HCT116 (cell line): ENCODE measurements at regions not wholly inside any gene's neighbourhood (a gene's known extent, or its start where the extent isn't known, plus 50 kb on each side); places are given as distances from the start of the nearest gene placed in this dataset.

Experiments used
- ATAC-seq: fragments of 200-7000 bp; cut with Tn5 transposase; 2 replicates; pipeline ENCODE4 v1.9.1; 2020; ENCODE audit warnings: mild to moderate bottlenecking, moderate library complexity
- BruUV-seq: library from RNA; stranded (reverse); fragments of 400-500 nt; replicated peaks from 2 replicates; lab custom pipeline; 2021; lab: Mats Ljungman, UMichigan
- CTCF ChIA-PET: fragments of 300-600 bp; sonication (Branson Sonifier 250); formaldehyde crosslinking; loops from one replicate; lab custom pipeline; 2021; ENCODE audit warnings: antibody characterized with exemption; lab: Charles Lee
- POLR2A ChIA-PET: fragments of 300-600, 350-600 bp; sonication (Branson Sonifier 250); formaldehyde crosslinking; loops from one replicate; lab custom pipeline; 2021; ENCODE audit warnings: antibody characterized with exemption; lab: Charles Lee
- RAD21 ChIA-PET, 2 experiments: fragments of 300-600 bp; sonication (Branson Sonifier 250); formaldehyde crosslinking; loops; one replicate each; lab custom pipeline; 2023; ENCODE audit warnings: low total read pairs in 2 of 2; ENCODE audit not compliant: uncharacterized antibody in 2 of 2, unreplicated experiment in 2 of 2, low non-redundant PET in 1 of 2; lab: Charles Lee
- DNase-seq: peaks from one replicate; pipeline ENCODE4 v3.0.0-alpha.2; 2010; ENCODE audit warnings: low read depth, low spot score
- H2AFZ ChIP-seq: fragments of 200-600 bp; shearing (Covaris generic), sonication (generic); 2 replicates; pipeline ENCODE4 v1.6.1; 2017; ENCODE audit warnings: low read depth, mixed run types, mixed read lengths, antibody characterized with exemption, low read length; ENCODE audit not compliant: poor library complexity, severe bottlenecking
- H3K27ac ChIP-seq: 2 replicates; pipeline ENCODE4 v1.5.1; 2012; ENCODE audit warnings: low read depth, low read length
- H3K27me3 ChIP-seq: fragments of 200-600 bp; sonication (generic); 2 replicates; pipeline ENCODE4 v1.6.1; 2016; ENCODE audit warnings: mixed run types, low read length, mixed read lengths; ENCODE audit not compliant: insufficient read depth
- H3K36me3 ChIP-seq, 2 experiments: fragments of 200-500 bp in 1 of 2; fragments of 200-600 bp in 1 of 2; sonication (Bioruptor generic) in 1 of 2; sonication (generic) in 1 of 2; 2 replicates each; pipeline versions ENCODE4 v1.5.1 to v1.6.1; 2014 to 2016; ENCODE audit warnings: low read length in 2 of 2, inconsistent platforms in 1 of 2, mixed read lengths in 1 of 2, mixed run types in 1 of 2; ENCODE audit not compliant: insufficient read depth in 2 of 2, control insufficient read depth in 1 of 2
- H3K4me1 ChIP-seq, 2 experiments: fragments of 200-600 bp in 1 of 2; sonication (generic) in 1 of 2; 2 replicates each; pipeline versions ENCODE4 v1.5.1 to v1.6.1; 2012 to 2017; ENCODE audit warnings: low read length in 2 of 2, inconsistent platforms in 1 of 2, mild to moderate bottlenecking in 1 of 2, mixed read lengths in 1 of 2, mixed run types in 1 of 2, moderate library complexity in 1 of 2; ENCODE audit not compliant: insufficient read depth in 2 of 2, control insufficient read depth in 1 of 2
- H3K4me2 ChIP-seq: fragments of 200-600 bp; sonication (generic); 2 replicates; pipeline ENCODE4 v1.6.1; 2017; ENCODE audit warnings: mixed run types, low read length, mixed read lengths
- H3K4me3 ChIP-seq, 2 experiments: fragments of 200-600 bp in 1 of 2; sonication (generic) in 1 of 2; replicated peaks in 1 of 2; 2 replicates each; pipeline ENCODE4 v1.5.1; 2011 to 2016; ENCODE audit warnings: low read length in 2 of 2, control low read depth in 1 of 2, low read depth in 1 of 2, mild to moderate bottlenecking in 1 of 2, mixed read lengths in 1 of 2, mixed run types in 1 of 2
- H3K79me2 ChIP-seq: fragments of 200-600 bp; sonication (generic); 2 replicates; pipeline ENCODE4 v1.6.1; 2017; ENCODE audit warnings: mild to moderate bottlenecking, mixed run types, low read length, moderate library complexity, mixed read lengths; ENCODE audit not compliant: insufficient read depth
- H3K9ac ChIP-seq: fragments of 200-600 bp; sonication (generic); 2 replicates; pipeline ENCODE4 v1.6.1; 2016; ENCODE audit warnings: low read length, mixed read lengths
- H3K9me2 ChIP-seq: fragments of 200-600 bp; sonication (generic), shearing (Covaris generic); 2 replicates; pipeline ENCODE4 v1.6.1; 2017; ENCODE audit warnings: mixed run types, mild to moderate bottlenecking, moderate library complexity; ENCODE audit not compliant: insufficient read depth
- H3K9me3 ChIP-seq, 2 experiments: fragments of 200-500 bp in 1 of 2; fragments of 200-600 bp in 1 of 2; sonication (Bioruptor generic) in 1 of 2; sonication (generic) in 1 of 2; 2 replicates each; pipeline ENCODE4 v1.6.1; 2014 to 2017; ENCODE audit warnings: low read length in 2 of 2, mixed read lengths in 2 of 2, inconsistent platforms in 1 of 2, low read depth in 1 of 2, mild to moderate bottlenecking in 1 of 2, mixed run types in 1 of 2, moderate library complexity in 1 of 2; ENCODE audit not compliant: control insufficient read depth in 1 of 2, insufficient read depth in 1 of 2
- H4K20me1 ChIP-seq: fragments of 200-600 bp; sonication (generic), shearing (Covaris generic); 2 replicates; pipeline ENCODE4 v1.6.1; 2017; ENCODE audit warnings: mixed run types, mild to moderate bottlenecking, moderate library complexity; ENCODE audit not compliant: insufficient read depth
- CBX3 ChIP-seq: IDR thresholded peaks from 2 replicates; pipeline ENCODE4 v1.6.1; 2012; ENCODE audit warnings: low read depth
- CEBPB ChIP-seq: IDR thresholded peaks from 2 replicates; pipeline ENCODE4 v1.6.1; 2012; ENCODE audit warnings: low read depth
- EGR1 ChIP-seq: IDR thresholded peaks from 2 replicates; pipeline ENCODE4 v1.6.1; 2012; ENCODE audit warnings: low read depth
- ELF1 ChIP-seq: IDR thresholded peaks from 2 replicates; pipeline ENCODE4 v1.6.1; 2012; ENCODE audit warnings: low read depth, borderline replicate concordance
- JUND ChIP-seq: IDR thresholded peaks from 2 replicates; pipeline ENCODE4 v1.6.1; 2012
- MAX ChIP-seq: IDR thresholded peaks from 2 replicates; pipeline ENCODE4 v1.6.1; 2012
- POLR2A ChIP-seq: IDR thresholded peaks from 2 replicates; pipeline ENCODE4 v1.7.0; 2011; ENCODE audit warnings: borderline replicate concordance; ENCODE audit not compliant: insufficient read depth, insufficient read length; ENCODE audit errors: extremely low read depth
- POLR2AphosphoS5 ChIP-seq: IDR thresholded peaks from 2 replicates; pipeline ENCODE4 v1.6.1; 2011; ENCODE audit warnings: mild to moderate bottlenecking, low read depth, low read length, moderate library complexity
- RAD21 ChIP-seq: IDR thresholded peaks from 2 replicates; pipeline ENCODE4 v1.6.1; 2012; ENCODE audit warnings: low read depth, mild to moderate bottlenecking
- REST ChIP-seq: IDR thresholded peaks from 2 replicates; pipeline ENCODE4 v1.6.1; 2012; ENCODE audit warnings: low read depth
- SIN3A ChIP-seq: IDR thresholded peaks from 2 replicates; pipeline ENCODE4 v1.6.1; 2012; ENCODE audit warnings: low read depth
- SP1 ChIP-seq: IDR thresholded peaks from 2 replicates; pipeline ENCODE4 v1.6.1; 2012; ENCODE audit warnings: low read depth
- SRF ChIP-seq: IDR thresholded peaks from 2 replicates; pipeline ENCODE4 v1.6.1; 2012; ENCODE audit warnings: low read depth
- TCF7L2 ChIP-seq: IDR thresholded peaks from 2 replicates; pipeline ENCODE4 v1.7.0; 2011; ENCODE audit warnings: borderline replicate concordance, inconsistent platforms; ENCODE audit not compliant: insufficient read depth, insufficient read length; ENCODE audit errors: extremely low read depth
- ZNF274 ChIP-seq: fragments of 200-500 bp; sonication (Bioruptor generic); IDR thresholded peaks from 2 replicates; pipeline ENCODE4 v1.6.1; 2014; ENCODE audit warnings: mild to moderate bottlenecking, low read depth, low read length, inconsistent platforms
- intact Hi-C: fragments of 100-400 bp; cut with micrococcal nuclease; formaldehyde crosslinking; loops from 2 replicates; pipeline ENCODE4 v1.10.0; 2022

DNA sequence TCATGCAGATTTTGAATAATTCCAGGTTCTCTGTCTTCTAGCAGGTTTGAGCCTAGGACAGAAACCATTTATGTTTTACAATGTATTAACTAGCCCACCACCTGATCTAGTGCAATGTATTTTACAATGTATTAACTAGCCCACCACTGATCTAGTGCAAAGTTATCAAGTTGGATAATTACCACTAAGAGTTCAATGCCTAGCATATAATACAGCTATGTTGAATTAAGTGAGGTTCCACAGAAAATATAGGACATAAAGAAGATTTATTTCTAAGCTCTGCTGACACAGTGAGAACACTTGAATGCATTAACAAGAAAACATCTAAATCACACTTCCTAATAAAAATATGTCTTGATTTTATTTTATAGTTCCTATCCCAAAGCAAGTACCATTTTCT is 854.6 kb upstream of the NEGR1 start:
- no peak for ATAC-seq
- intact Hi-C loops: no loop called here
- no peak overlapping the region for H3K27ac ChIP-seq
- H3K79me2 ChIP-seq: no peaks in the 10 kb centered on the region
- H3K4me2 ChIP-seq: no peak overlapping the region
- no peak for DNase-seq
- H3K27me3 ChIP-seq: no peaks in the 10 kb centered on the region
- no peak overlapping the region for H2AFZ ChIP-seq
- no peaks in the 10 kb centered on the region for H4K20me1 ChIP-seq
- H3K9me2 ChIP-seq: no peaks in the 10 kb centered on the region
- no peak for TF ChIP-seq POLR2AphosphoS5
- no peak for TF ChIP-seq RAD21
- no peak for TF ChIP-seq CEBPB
- H3K9me3 ChIP-seq: no peaks in the 10 kb centered on the region
- BruUV-seq: no TSS peak
- no peaks in the 10 kb centered on the region for H3K4me1 ChIP-seq
- CTCF ChIA-PET: no interaction called here
- no peak overlapping the region for H3K9ac ChIP-seq
- no peaks in the 10 kb centered on the region for H3K36me3 ChIP-seq
- RAD21 ChIA-PET: no interaction called here
- POLR2A ChIA-PET: no interaction called here
- H3K4me3 ChIP-seq: no peak overlapping the region

GRCh38 chr1:73106931-73107330 is 824.6 kb upstream of the NEGR1 start:
- Histone ChIP-seq H3K9me3 (peaks cover 4 to 7% of the 10 kb centered on the region in 2 experiments; a peak in 2 of 4 replicates), H3K9ac (no peak overlapping the region), H3K4me2 (no peak overlapping the region), H3K4me1 (no peaks in the 10 kb centered on the region), H3K27me3 (no peaks in the 10 kb centered on the region), H3K36me3 (no peaks in the 10 kb centered on the region), H3K79me2 (no peaks in the 10 kb centered on the region), H2AFZ (no peak overlapping the region), H3K4me3 (no peak overlapping the region), H3K9me2 (no peaks in the 10 kb centered on the region), H4K20me1 (no peaks in the 10 kb centered on the region), H3K27ac (no peak overlapping the region)
- POLR2A ChIA-PET: no interaction called here
- intact Hi-C loops: no loop called here
- TF ChIP-seq SP1 (no peak), POLR2AphosphoS5 (no peak), REST (no peak), POLR2A (no peak), SIN3A (no peak), MAX (no peak), ELF1 (no peak), CBX3 (no peak), JUND (no peak), RAD21 (no peak), EGR1 (no peak), CEBPB (no peak), ZNF274 (no peak), SRF (no peak), TCF7L2 (no peak)
- DNase-seq (no peak), ATAC-seq (no peak)
- RAD21 ChIA-PET: no interaction called here
- BruUV-seq: no TSS peak
- CTCF ChIA-PET: no interaction called here
